ENCODE measurements at regions not wholly inside any gene's neighbourhood (a gene's known extent, or its start where the extent isn't known, plus 50 kb on each side); places are given as distances from the start of the nearest gene placed in this dataset.

DNA sequence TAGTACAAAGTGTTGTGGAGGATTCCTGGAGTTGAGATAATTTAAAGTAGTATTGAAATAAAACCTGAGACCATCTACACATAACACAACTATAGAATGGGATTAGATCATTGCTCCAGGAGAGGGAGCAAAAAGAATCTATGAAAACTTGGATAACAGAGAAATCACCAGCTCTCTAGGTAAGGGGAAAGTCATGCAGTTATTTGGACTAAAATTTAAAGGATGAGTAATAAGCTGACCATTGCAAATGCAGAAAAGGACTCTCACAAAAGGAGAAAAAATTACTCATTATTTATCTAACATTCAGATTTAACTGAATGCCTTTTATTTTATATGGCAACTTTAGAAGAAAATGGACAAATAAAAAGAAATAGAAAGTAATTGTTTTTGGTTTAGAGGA lies 1399.8 kb upstream of the ACVR2A start:
- TF ChIP-seq EZH2 (IDR thresholded peaks at IDR 0.05; ENCODE audit: insufficient read depth, low read length) = no peak
- TF ChIP-seq, protein P1, sequence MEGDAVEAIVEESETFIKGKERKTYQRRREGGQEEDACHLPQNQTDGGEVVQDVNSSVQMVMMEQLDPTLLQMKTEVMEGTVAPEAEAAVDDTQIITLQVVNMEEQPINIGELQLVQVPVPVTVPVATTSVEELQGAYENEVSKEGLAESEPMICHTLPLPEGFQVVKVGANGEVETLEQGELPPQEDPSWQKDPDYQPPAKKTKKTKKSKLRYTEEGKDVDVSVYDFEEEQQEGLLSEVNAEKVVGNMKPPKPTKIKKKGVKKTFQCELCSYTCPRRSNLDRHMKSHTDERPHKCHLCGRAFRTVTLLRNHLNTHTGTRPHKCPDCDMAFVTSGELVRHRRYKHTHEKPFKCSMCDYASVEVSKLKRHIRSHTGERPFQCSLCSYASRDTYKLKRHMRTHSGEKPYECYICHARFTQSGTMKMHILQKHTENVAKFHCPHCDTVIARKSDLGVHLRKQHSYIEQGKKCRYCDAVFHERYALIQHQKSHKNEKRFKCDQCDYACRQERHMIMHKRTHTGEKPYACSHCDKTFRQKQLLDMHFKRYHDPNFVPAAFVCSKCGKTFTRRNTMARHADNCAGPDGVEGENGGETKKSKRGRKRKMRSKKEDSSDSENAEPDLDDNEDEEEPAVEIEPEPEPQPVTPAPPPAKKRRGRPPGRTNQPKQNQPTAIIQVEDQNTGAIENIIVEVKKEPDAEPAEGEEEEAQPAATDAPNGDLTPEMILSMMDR (IDR thresholded peaks at IDR 0.05; ENCODE audit: insufficient read depth, low read depth, low read length) = no peak

Data from astrocyte (in vitro differentiated cells and primary cell).